ENCODE measurements at regions not wholly inside any gene's neighbourhood (a gene's known extent, or its start where the extent isn't known, plus 50 kb on each side); places are given as distances from the start of the nearest gene placed in this dataset.

GRCh38 chr6:116982401-116982800, 105.4 kb downstream of the RFX6 start:
- Mint-ChIP-seq H3K4me3 (no peak overlapping the region), H3K27me3 (ENCODE audit: insufficient read depth) (no peaks in the 10 kb centered on the region; the same call in 1 of the 2 replicates), H3K4me1 (ENCODE audit: low read depth) (no peaks in the 10 kb centered on the region), H3K9me3 (no peaks in the 10 kb centered on the region), H3K36me3 (ENCODE audit: low read depth) (no peaks in the 10 kb centered on the region), H3K27ac (no peak overlapping the region)
- TF ChIP-seq CTCF (IDR thresholded peaks at IDR 0.05), result no peak
- DNase-seq, result no peak

- no peak for DNase-seq
- Mint-ChIP-seq H3K9me3 (no peaks in the 10 kb centered on the region), H3K36me3 (ENCODE audit: low read depth) (no peaks in the 10 kb centered on the region), H3K4me3 (no peak overlapping the region), H3K4me1 (ENCODE audit: low read depth) (no peaks in the 10 kb centered on the region), H3K27me3 (ENCODE audit: insufficient read depth) (no peaks in the 10 kb centered on the region; the same call in 1 of the 2 replicates), H3K27ac (no peak overlapping the region)
- TF ChIP-seq CTCF (IDR thresholded peaks at IDR 0.05), result no peak
These were observed 106.3 kb downstream of the RFX6 start for GRCh38 chr6:116983375-116983774.

GRCh38 chr6:116986819-116987218, 109.8 kb downstream of the RFX6 start:
- Mint-ChIP-seq H3K36me3 (ENCODE audit: low read depth) (no peaks in the 10 kb centered on the region), H3K27me3 (ENCODE audit: insufficient read depth) (no peaks in the 10 kb centered on the region; the same call in 1 of the 2 replicates), H3K27ac (no peak overlapping the region), H3K4me1 (ENCODE audit: low read depth) (no peaks in the 10 kb centered on the region), H3K4me3 (no peak overlapping the region), H3K9me3 (no peaks in the 10 kb centered on the region)
- TF ChIP-seq CTCF (IDR thresholded peaks at IDR 0.05), result no peak
- DNase-seq, result no peak

GRCh38 chr6:116990679-116991078, 113.6 kb downstream of the RFX6 start:
- no peak overlapping the region for H3K27ac Mint-ChIP-seq
- no peaks in the 10 kb centered on the region for H3K4me1 Mint-ChIP-seq (ENCODE audit: low read depth)
- no peak overlapping the region for H3K4me3 Mint-ChIP-seq
- no peak for TF ChIP-seq CTCF (IDR thresholded peaks at IDR 0.05)
- H3K36me3 Mint-ChIP-seq (ENCODE audit: low read depth), result no peaks in the 10 kb centered on the region
- no peaks in the 10 kb centered on the region; the same call in 1 of the 2 replicates for H3K27me3 Mint-ChIP-seq (ENCODE audit: insufficient read depth)
- H3K9me3 Mint-ChIP-seq, result no peaks in the 10 kb centered on the region; the same call in 1 of the 2 replicates
- no peak for DNase-seq

- no peak for TF ChIP-seq CTCF (IDR thresholded peaks at IDR 0.05)
- Mint-ChIP-seq H3K27ac (no peak overlapping the region), H3K9me3 (no peaks in the 10 kb centered on the region; the same call in 1 of the 2 replicates), H3K27me3 (ENCODE audit: insufficient read depth) (no peaks in the 10 kb centered on the region; the same call in 1 of the 2 replicates), H3K36me3 (ENCODE audit: low read depth) (no peaks in the 10 kb centered on the region), H3K4me3 (no peak overlapping the region), H3K4me1 (ENCODE audit: low read depth) (no peaks in the 10 kb centered on the region)
- DNase-seq, result no peak
These were observed 115.5 kb downstream of the RFX6 start for GRCh38 chr6:116992546-116992945.

- Mint-ChIP-seq H3K27me3 (ENCODE audit: insufficient read depth) (no peaks in the 10 kb centered on the region; the same call in 1 of the 2 replicates), H3K27ac (no peak overlapping the region), H3K36me3 (ENCODE audit: low read depth) (no peaks in the 10 kb centered on the region), H3K9me3 (no peaks in the 10 kb centered on the region; the same call in 1 of the 2 replicates), H3K4me1 (ENCODE audit: low read depth) (no peaks in the 10 kb centered on the region), H3K4me3 (no peak overlapping the region)
- no peak for DNase-seq
- TF ChIP-seq CTCF (IDR thresholded peaks at IDR 0.05), result no peak
These were observed 117.4 kb downstream of the RFX6 start for GRCh38 chr6:116994447-116994846.
